ENCODE measurements at regions not wholly inside any gene's neighbourhood (a gene's known extent, or its start where the extent isn't known, plus 50 kb on each side); places are given as distances from the start of the nearest gene placed in this dataset.
"Not testable (repeated sequence)": the region's sequence is repeated elsewhere in the genome, so short reads cannot be mapped to it uniquely, and the experiment has no call there.

GRCh38 chr6:71727632-71728294 is 158.6 kb upstream of the RIMS1 start:
- Histone ChIP-seq H3K4me3 (ENCODE audit: low read length) (no peak overlapping the region), H3K36me3 (ENCODE audit: control insufficient read depth, insufficient read depth, low read length) (no peaks in the 10 kb centered on the region), H3K4me1 (ENCODE audit: control insufficient read depth, insufficient read depth, low read length) (no peaks in the 10 kb centered on the region), H3K27ac (ENCODE audit: low read depth, low read length) (no peak overlapping the region), H3K9ac (ENCODE audit: low read length) (no peak overlapping the region), H3K27me3 (ENCODE audit: control insufficient read depth, insufficient read depth, low read length) (no peaks in the 10 kb centered on the region)

GRCh38 chr6:71730284-71730683 is 156.1 kb upstream of the RIMS1 start:
- H3K27me3 ChIP-seq (ENCODE audit: control insufficient read depth, insufficient read depth, low read length) = no peaks in the 10 kb centered on the region
- H3K9ac ChIP-seq (ENCODE audit: low read length) = no peak overlapping the region
- H3K36me3 ChIP-seq (ENCODE audit: control insufficient read depth, insufficient read depth, low read length) = no peaks in the 10 kb centered on the region
- H3K4me3 ChIP-seq (ENCODE audit: low read length) = no peak overlapping the region
- H3K27ac ChIP-seq (ENCODE audit: low read depth, low read length) = no peak overlapping the region
- H3K4me1 ChIP-seq (ENCODE audit: control insufficient read depth, insufficient read depth, low read length) = no peaks in the 10 kb centered on the region

DNA sequence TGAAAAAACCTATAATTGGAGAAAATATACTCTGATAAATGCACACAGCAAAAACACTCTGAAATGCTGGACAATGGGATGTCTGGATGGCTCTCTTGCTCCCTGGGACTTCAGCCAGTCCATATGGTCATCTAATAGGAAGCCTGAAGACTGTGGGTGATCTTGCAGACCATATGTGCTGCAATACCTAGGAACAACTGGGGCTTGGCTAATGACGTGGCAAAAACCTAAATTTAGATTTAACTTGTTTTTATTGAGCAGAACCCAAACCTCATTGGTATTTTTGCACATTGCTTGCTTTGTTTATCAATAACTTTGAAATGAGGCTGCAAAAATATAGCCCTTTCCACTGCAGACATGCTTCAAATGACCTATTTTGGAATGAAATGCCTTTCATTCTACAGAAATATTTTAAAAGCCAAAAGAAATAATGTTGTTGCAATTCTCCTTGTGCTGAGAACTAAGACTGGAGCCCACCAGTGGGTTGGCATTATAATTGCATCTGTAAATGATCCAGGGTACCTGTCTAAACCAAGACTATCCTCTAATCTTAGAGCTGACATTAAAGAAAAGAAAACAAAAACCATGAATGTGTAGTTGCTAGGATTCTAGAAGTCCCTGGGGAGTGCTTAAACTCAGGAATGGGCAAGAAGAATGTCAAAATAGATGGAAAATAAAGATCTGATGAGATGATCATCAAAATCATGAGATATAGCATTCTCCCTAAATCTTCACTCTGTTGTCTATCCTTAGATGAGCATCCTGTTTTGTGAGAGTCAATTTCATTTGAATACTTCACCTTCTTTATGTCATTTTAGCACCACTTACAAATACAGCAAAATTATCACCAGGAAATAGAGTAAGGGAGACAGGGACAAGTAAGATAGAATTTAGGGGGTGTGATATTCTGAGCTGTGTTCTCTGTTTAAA is 152.1 kb upstream of the RIMS1 start:
- Histone ChIP-seq H3K27me3 (ENCODE audit: control insufficient read depth, insufficient read depth, low read length) (no peaks in the 10 kb centered on the region), H3K36me3 (ENCODE audit: control insufficient read depth, insufficient read depth, low read length) (no peaks in the 10 kb centered on the region), H3K4me3 (ENCODE audit: low read length) (no peak overlapping the region), H3K27ac (ENCODE audit: low read depth, low read length) (no peak overlapping the region), H3K9ac (ENCODE audit: low read length) (no peak overlapping the region), H3K4me1 (ENCODE audit: control insufficient read depth, insufficient read depth, low read length) (no peaks in the 10 kb centered on the region)

- Histone ChIP-seq H3K9ac (ENCODE audit: low read length) (no peak overlapping the region), H3K27me3 (ENCODE audit: control insufficient read depth, insufficient read depth, low read length) (no peaks in the 10 kb centered on the region), H3K4me3 (ENCODE audit: low read length) (no peak overlapping the region), H3K4me1 (ENCODE audit: control insufficient read depth, insufficient read depth, low read length) (no peaks in the 10 kb centered on the region), H3K27ac (ENCODE audit: low read depth, low read length) (no peak overlapping the region), H3K36me3 (ENCODE audit: control insufficient read depth, insufficient read depth, low read length) (no peaks in the 10 kb centered on the region)
These were observed 148.4 kb upstream of the RIMS1 start for GRCh38 chr6:71737953-71738352.

GRCh38 chr6:71745525-71745924 is 140.8 kb upstream of the RIMS1 start:
- H3K9ac ChIP-seq (ENCODE audit: low read length) = no peak overlapping the region
- H3K4me1 ChIP-seq (ENCODE audit: control insufficient read depth, insufficient read depth, low read length) = no peaks in the 10 kb centered on the region
- no peaks in the 10 kb centered on the region for H3K36me3 ChIP-seq (ENCODE audit: control insufficient read depth, insufficient read depth, low read length)
- no peaks in the 10 kb centered on the region for H3K27me3 ChIP-seq (ENCODE audit: control insufficient read depth, insufficient read depth, low read length)
- no peak overlapping the region for H3K27ac ChIP-seq (ENCODE audit: low read depth, low read length)
- no peak overlapping the region for H3K4me3 ChIP-seq (ENCODE audit: low read length)

DNA sequence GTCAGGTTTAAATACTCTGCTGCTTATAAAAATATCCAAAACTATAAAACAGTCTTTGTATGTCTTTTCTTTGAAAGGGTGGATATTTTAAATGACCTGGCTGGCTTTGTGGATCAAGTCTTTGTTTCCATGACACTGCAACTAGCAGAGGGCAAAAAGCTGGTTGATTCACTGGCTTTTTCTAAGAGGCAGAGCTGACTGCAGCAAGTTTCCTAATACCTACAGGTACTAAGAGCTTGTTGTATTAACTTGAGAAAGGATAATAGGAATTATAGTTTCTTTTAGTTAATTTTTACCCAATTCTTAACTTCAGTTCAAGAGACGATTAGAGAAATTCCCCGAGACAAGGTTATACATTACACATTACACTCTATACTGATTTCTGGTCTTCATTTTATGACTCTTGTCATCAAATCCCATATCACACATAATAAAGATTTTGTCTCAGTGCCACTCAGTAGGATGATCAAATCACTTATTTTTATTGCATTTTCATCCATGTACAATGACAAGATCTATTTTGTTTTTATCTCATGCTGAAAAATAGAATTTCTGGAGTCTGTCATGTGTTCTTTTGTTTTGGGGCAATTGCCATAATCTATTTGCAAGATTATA is 120.1 kb upstream of the RIMS1 start:
- Histone ChIP-seq H3K4me3 (ENCODE audit: low read length) (no peak overlapping the region), H3K27me3 (ENCODE audit: control insufficient read depth, insufficient read depth, low read length) (no peaks in the 10 kb centered on the region), H3K36me3 (ENCODE audit: control insufficient read depth, insufficient read depth, low read length) (no peaks in the 10 kb centered on the region), H3K9ac (ENCODE audit: low read length) (no peak overlapping the region), H3K4me1 (ENCODE audit: control insufficient read depth, insufficient read depth, low read length) (no peaks in the 10 kb centered on the region), H3K27ac (ENCODE audit: low read depth, low read length) (no peak overlapping the region)

- Histone ChIP-seq H3K4me1 (ENCODE audit: control insufficient read depth, insufficient read depth, low read length) (no peaks in the 10 kb centered on the region), H3K36me3 (ENCODE audit: control insufficient read depth, insufficient read depth, low read length) (no peaks in the 10 kb centered on the region), H3K9ac (ENCODE audit: low read length) (no peak overlapping the region), H3K27me3 (ENCODE audit: control insufficient read depth, insufficient read depth, low read length) (no peaks in the 10 kb centered on the region), H3K27ac (ENCODE audit: low read depth, low read length) (no peak overlapping the region), H3K4me3 (ENCODE audit: low read length) (no peak overlapping the region)
These were observed 119.6 kb upstream of the RIMS1 start for GRCh38 chr6:71766796-71767195.

DNA sequence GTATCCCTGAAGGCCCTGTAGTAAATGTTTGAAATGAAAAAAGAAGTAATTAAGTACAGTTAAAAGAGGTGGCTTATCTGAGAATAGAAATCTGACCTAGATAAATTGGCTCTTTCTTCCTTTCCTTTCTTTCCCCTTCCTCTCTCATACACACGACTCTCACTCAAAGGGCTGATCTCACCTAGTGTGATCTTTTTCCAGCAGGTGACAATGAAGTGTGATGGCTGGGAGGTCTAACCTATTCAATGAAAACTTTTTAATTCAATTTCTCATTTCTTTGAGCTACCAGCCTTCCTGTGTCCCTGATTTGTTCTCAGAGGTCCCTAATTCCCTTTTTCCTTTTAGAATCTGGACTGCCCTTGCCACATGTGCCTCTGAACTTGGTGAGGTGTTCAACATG is 118.0 kb upstream of the RIMS1 start:
- no peaks in the 10 kb centered on the region for H3K4me1 ChIP-seq (ENCODE audit: control insufficient read depth, insufficient read depth, low read length)

GRCh38 chr6:71808865-71809264 is 77.5 kb upstream of the RIMS1 start:
- no peaks in the 10 kb centered on the region for H3K27me3 ChIP-seq (ENCODE audit: control insufficient read depth, insufficient read depth, low read length)
- no peaks in the 10 kb centered on the region for H3K36me3 ChIP-seq (ENCODE audit: control insufficient read depth, insufficient read depth, low read length)
- no peak overlapping the region for H3K4me3 ChIP-seq (ENCODE audit: low read length)
- no peaks in the 10 kb centered on the region for H3K4me1 ChIP-seq (ENCODE audit: control insufficient read depth, insufficient read depth, low read length)
- no peak overlapping the region for H3K27ac ChIP-seq (ENCODE audit: low read depth, low read length)
- H3K9ac ChIP-seq (ENCODE audit: low read length) = no peak overlapping the region

More for the DNA sequence above, 118.0 kb upstream of the RIMS1 start:
- Histone ChIP-seq H3K36me3 (ENCODE audit: control insufficient read depth, insufficient read depth, low read length) (no peaks in the 10 kb centered on the region), H3K27me3 (ENCODE audit: control insufficient read depth, insufficient read depth, low read length) (no peaks in the 10 kb centered on the region), H3K9ac (ENCODE audit: low read length) (no peak overlapping the region), H3K27ac (ENCODE audit: low read depth, low read length) (no peak overlapping the region), H3K4me3 (ENCODE audit: low read length) (no peak overlapping the region)

GRCh38 chr6:71810880-71811279 is 75.5 kb upstream of the RIMS1 start:
- H3K4me1 ChIP-seq (ENCODE audit: control insufficient read depth, insufficient read depth, low read length) = no peaks in the 10 kb centered on the region
- H3K36me3 ChIP-seq (ENCODE audit: control insufficient read depth, insufficient read depth, low read length) = no peaks in the 10 kb centered on the region
- H3K27ac ChIP-seq (ENCODE audit: low read depth, low read length) = no peak overlapping the region
- H3K27me3 ChIP-seq (ENCODE audit: control insufficient read depth, insufficient read depth, low read length) = no peaks in the 10 kb centered on the region
- no peak overlapping the region for H3K4me3 ChIP-seq (ENCODE audit: low read length)
- H3K9ac ChIP-seq (ENCODE audit: low read length) = no peak overlapping the region

DNA sequence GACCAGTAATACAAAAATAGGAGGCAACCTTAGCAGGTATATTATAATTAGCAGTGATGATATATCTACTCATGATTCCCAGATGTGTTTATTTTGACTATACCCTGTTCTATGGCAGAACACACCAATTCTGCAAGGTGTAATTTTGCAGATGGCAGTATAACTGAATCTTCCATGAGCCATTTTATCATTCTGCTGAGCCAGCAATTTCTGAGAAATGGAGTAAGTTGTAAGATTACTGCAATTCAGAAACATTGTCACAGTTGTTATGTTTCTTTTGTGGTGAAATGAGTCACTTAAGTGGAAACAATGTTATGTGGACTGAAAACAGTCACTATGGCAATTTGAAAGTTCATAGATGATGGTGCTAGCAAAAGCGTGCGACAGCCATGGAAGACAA is 63.7 kb upstream of the RIMS1 start:
- Histone ChIP-seq H3K36me3 (ENCODE audit: control insufficient read depth, insufficient read depth, low read length) (no peaks in the 10 kb centered on the region), H3K4me3 (ENCODE audit: low read length) (no peak overlapping the region), H3K9ac (ENCODE audit: low read length) (no peak overlapping the region), H3K4me1 (ENCODE audit: control insufficient read depth, insufficient read depth, low read length) (no peaks in the 10 kb centered on the region), H3K27me3 (ENCODE audit: control insufficient read depth, insufficient read depth, low read length) (no peaks in the 10 kb centered on the region), H3K27ac (ENCODE audit: low read depth, low read length) (no peak overlapping the region)

DNA sequence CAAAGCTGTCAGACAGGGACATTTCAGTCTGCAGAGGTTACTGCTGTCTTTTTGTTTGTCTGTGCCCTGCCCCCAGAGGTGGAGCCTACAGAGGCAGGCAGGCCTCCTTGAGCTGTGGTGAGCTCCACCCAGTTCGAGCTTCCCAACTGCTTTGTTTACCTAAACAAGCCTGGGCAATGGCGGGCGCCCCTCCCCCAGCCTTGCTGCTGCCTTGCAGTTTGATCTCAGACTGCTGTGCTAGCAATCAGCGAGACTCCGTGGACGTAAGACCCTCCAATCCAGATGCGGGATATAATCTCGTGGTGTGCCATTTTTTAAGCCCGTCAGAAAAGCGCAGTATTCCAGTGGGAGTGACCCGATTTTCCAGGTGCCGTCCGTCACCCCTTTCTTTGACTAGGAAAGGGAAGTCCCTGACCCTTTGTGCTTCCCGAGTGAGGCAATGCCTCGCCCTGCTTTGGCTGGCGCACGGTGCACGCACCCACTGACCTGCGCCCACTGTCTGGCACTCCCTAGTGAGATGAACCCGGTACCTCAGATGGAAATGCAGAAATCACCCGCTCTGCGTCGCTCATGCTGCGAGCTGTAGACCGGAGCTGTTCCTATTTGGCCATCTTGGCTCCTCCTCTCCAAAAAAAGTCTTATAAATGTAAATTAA is 54.1 kb upstream of the RIMS1 start:
- H3K9ac ChIP-seq (ENCODE audit: low read length); H3K4me3 ChIP-seq (ENCODE audit: low read length); H3K27ac ChIP-seq (ENCODE audit: low read depth, low read length); H3K27me3 ChIP-seq (ENCODE audit: control insufficient read depth, insufficient read depth, low read length); H3K36me3 ChIP-seq (ENCODE audit: control insufficient read depth, insufficient read depth, low read length); H3K4me1 ChIP-seq (ENCODE audit: control insufficient read depth, insufficient read depth, low read length): not testable (repeated sequence)
